Sigmoid colon (tissue), 6 donors: ENCODE measurements at regions not wholly inside any gene's neighbourhood (a gene's known extent, or its start where the extent isn't known, plus 50 kb on each side); places are given as distances from the start of the nearest gene placed in this dataset.

Experiments
- DNase-seq: peaks from one replicate; pipeline ENCODE4 v3.0.0-alpha.2; 2019
- H3K27ac ChIP-seq, 4 donors: fragments of 200-600 bp; sonication (generic); one replicate each; pipeline ENCODE4 v1.5.1; 2016 to 2019; ENCODE audit warnings: mild to moderate bottlenecking in 1 of 4
- H3K27me3 ChIP-seq, 3 donors: fragments of 200-600 bp; sonication (generic); one replicate each; pipeline ENCODE4 v1.5.1; 2019; ENCODE audit warnings: mild to moderate bottlenecking in 1 of 3
- H3K36me3 ChIP-seq, 4 donors: fragments of 200-600 bp; sonication (generic); one replicate each; pipeline ENCODE4 v1.5.1; 2016 to 2019
- H3K4me1 ChIP-seq, 4 donors: fragments of 200-600 bp; sonication (generic); one replicate each; pipeline ENCODE4 v1.5.1; 2017 to 2019
- H3K4me3 ChIP-seq, 4 donors: fragments of 200-600 bp; sonication (generic); one replicate each; pipeline ENCODE4 v1.5.1; 2017 to 2019; ENCODE audit warnings: mild to moderate bottlenecking in 2 of 4, moderate library complexity in 1 of 4
- H3K9me3 ChIP-seq, 4 donors: fragments of 200-600 bp in 3 of 4; sonication (generic) in 3 of 4; one replicate each; pipeline versions ENCODE4 v1.5.1 to v1.6.1; 2013 to 2019
- EP300 ChIP-seq, 4 donors: sonication (generic); formaldehyde crosslinking; IDR thresholded peaks; one replicate each; pipeline ENCODE4 v1.6.1; 2017; ENCODE audit warnings: antibody characterized with exemption in 4 of 4
- POLR2A ChIP-seq, 2 donors: fragments of 450-650 bp; IDR thresholded peaks; one replicate each; pipeline ENCODE4 v1.6.1; 2016; ENCODE audit warnings: antibody characterized with exemption in 2 of 2, mild to moderate bottlenecking in 2 of 2, moderate library complexity in 2 of 2
- POLR2AphosphoS5 ChIP-seq, 4 donors: sonication (generic); formaldehyde crosslinking; IDR thresholded peaks; one replicate each; pipeline ENCODE4 v1.6.1; 2017; ENCODE audit warnings: antibody characterized with exemption in 4 of 4
- WGBS, 2 donors: extraction: QIAGEN DNeasy Blood & Tissue Kit; methylation state at CpG; one replicate each; pipeline ENCODE4 v1.1.7; 2013; 5-methylcytosine and 5-hydroxymethylcytosine counted together
- intact Hi-C: fragments of 100-400 bp; cut with DNase I; formaldehyde crosslinking; loops from one replicate; pipeline ENCODE4 v1.15.1; 2023
- TF ChIP-seq, protein P1 (sequence below), 4 experiments: fragments of 450-650 bp in 3 of 4; fragments of 200-600 bp in 1 of 4; IDR thresholded peaks; one replicate each; pipeline ENCODE4 v1.5.1; 2016 to 2019; ENCODE audit warnings: antibody characterized with exemption in 4 of 4, mild to moderate bottlenecking in 3 of 4, moderate library complexity in 2 of 4
- donor health status: healthy with polysubstance abuse.
- donor health status: healthy.

DNA sequence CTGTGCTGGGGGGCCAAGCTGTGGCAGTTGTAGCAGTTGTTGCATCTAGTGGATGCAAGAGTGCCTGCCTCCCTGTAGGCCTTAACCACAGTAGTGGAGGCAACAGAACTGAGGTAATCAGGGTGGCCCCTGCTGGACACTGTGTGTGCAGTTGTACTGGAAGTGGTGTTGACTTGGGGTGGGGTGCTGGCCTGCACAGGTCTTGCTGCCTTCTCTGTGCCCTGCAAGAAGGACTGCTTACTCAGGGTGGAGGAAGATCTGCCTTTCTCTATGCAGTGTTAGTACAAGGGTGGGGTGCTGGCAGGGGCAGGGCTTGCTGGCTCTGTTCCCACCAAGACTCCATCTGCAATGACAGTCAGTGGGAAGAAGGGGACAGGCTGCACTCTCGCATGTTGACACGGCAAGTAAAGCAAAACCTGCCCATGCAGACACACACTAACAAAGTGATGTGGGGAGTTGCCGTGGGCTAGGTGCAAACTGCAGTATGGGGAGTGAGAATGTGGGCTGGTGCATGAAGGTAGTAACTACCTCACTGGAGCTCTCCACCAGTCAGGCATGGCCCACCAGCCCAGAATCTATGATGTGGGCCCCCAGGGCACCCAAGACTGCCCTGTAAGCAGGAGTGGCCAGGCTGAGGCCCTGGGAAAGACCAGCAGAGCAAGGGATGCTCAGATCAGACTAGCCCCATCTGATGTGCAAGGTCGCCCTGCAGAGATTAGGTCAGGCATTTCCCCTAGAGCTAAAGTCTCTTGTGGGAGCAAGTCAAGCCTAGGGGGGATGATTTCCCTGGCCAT is 594.9 kb downstream of the TECRL start:
- H3K27me3 ChIP-seq = no peaks in the 10 kb centered on the region
- H3K4me1 ChIP-seq = no peaks in the 10 kb centered on the region
- TF ChIP-seq POLR2AphosphoS5 (IDR thresholded peaks at IDR 0.05) (no peak), EP300 (IDR thresholded peaks at IDR 0.05) (no peak), POLR2A (IDR thresholded peaks at IDR 0.05) (no peak)
- no peak for DNase-seq
- 92 to 93% methylated on average over 4 of the region's 4 CpGs for WGBS, 2 donors
- intact Hi-C loops = no loop called here
- H3K27ac ChIP-seq = no peak overlapping the region
- no peaks in the 10 kb centered on the region for H3K36me3 ChIP-seq
- H3K4me3 ChIP-seq = no peak overlapping the region
- no peaks in the 10 kb centered on the region for H3K9me3 ChIP-seq

DNA sequence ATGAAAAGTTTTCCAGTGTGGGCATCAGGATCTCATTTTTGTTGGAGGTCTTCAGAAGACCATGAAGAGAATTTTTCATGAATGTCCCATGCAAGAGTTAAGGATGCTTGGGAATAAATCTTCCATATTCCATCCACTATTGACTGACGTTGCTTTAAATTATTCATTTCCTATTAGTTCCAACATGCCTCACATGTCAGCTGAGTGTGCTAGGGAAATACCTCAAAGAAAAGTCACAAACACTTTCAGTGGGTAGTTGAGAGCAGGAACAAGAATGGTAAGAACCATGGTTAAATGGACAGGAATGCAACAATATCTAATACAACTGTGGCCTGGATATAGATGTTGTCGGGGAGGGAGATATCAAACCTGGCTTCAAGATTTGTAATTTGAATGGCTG is 610.1 kb downstream of the TECRL start:
- no peak overlapping the region for H3K27ac ChIP-seq
- H3K9me3 ChIP-seq = no peaks in the 10 kb centered on the region
- H3K4me1 ChIP-seq = no peaks in the 10 kb centered on the region
- H3K36me3 ChIP-seq = no peaks in the 10 kb centered on the region
- intact Hi-C loops = no loop called here
- no peak for DNase-seq
- WGBS, 2 donors = 83 to 89% methylated on average over 2 of the region's 2 CpGs
- TF ChIP-seq EP300 (IDR thresholded peaks at IDR 0.05) = no peak
- TF ChIP-seq POLR2AphosphoS5 (IDR thresholded peaks at IDR 0.05) = no peak
- TF ChIP-seq, protein P1, sequence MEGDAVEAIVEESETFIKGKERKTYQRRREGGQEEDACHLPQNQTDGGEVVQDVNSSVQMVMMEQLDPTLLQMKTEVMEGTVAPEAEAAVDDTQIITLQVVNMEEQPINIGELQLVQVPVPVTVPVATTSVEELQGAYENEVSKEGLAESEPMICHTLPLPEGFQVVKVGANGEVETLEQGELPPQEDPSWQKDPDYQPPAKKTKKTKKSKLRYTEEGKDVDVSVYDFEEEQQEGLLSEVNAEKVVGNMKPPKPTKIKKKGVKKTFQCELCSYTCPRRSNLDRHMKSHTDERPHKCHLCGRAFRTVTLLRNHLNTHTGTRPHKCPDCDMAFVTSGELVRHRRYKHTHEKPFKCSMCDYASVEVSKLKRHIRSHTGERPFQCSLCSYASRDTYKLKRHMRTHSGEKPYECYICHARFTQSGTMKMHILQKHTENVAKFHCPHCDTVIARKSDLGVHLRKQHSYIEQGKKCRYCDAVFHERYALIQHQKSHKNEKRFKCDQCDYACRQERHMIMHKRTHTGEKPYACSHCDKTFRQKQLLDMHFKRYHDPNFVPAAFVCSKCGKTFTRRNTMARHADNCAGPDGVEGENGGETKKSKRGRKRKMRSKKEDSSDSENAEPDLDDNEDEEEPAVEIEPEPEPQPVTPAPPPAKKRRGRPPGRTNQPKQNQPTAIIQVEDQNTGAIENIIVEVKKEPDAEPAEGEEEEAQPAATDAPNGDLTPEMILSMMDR (IDR thresholded peaks at IDR 0.05) = no peak
- TF ChIP-seq POLR2A (IDR thresholded peaks at IDR 0.05) = no peak
- H3K4me3 ChIP-seq = no peak overlapping the region
- H3K27me3 ChIP-seq = no peaks in the 10 kb centered on the region

DNA sequence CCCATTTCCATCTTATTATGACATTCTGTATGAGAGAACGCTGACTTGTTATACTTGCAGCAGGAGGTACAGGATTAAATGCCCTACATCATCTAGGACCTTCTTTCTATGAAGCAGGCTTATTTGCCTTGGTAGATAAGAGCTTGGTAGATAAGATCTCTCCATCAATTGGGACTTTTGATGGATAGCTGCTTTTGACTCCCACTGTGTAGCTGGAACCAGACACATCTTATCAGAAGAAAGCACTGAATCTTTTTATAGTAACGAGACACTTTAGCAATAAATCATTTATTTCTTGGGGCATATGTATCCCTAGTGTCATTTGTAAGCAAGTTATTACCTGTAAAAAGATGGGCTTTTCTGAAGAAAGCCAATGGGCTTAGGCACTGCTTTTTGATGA is 613.9 kb downstream of the TECRL start:
- no peaks in the 10 kb centered on the region for H3K4me1 ChIP-seq
- no peak for DNase-seq
- no peaks in the 10 kb centered on the region for H3K9me3 ChIP-seq
- H3K27me3 ChIP-seq = no peaks in the 10 kb centered on the region
- WGBS, 2 donors = 27 to 61% methylated on average over 2 of the region's 2 CpGs
- no peak overlapping the region for H3K27ac ChIP-seq
- no peaks in the 10 kb centered on the region for H3K36me3 ChIP-seq
- no peak overlapping the region for H3K4me3 ChIP-seq
- TF ChIP-seq POLR2AphosphoS5 (IDR thresholded peaks at IDR 0.05) = no peak
- intact Hi-C loops = no loop called here

DNA sequence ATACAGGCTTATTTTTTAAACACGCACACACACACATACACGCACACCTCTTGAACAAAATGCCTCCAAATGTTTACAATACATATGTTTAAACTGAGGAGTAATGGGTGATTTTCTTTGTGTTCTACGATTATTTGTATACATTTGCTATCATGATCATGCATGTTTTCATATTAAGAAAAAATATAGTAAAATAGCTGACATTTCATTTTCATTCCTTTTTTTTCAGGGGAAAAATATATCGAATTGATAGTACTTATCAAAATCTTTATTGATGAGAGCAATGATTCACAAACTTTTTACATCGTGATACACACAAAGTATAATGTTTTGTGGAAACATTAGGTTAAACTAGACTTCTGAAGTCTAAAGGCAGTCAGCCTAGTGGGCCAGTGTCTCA is 618.9 kb downstream of the TECRL start:
- 69 to 80% methylated on average over 5 of the region's 5 CpGs for WGBS, 2 donors
- H3K27ac ChIP-seq = no peak overlapping the region
- no peak for DNase-seq
- intact Hi-C loops = no loop called here
- no peaks in the 10 kb centered on the region for H3K27me3 ChIP-seq
- H3K36me3 ChIP-seq = no peaks in the 10 kb centered on the region
- TF ChIP-seq POLR2AphosphoS5 (IDR thresholded peaks at IDR 0.05) = no peak
- no peak for TF ChIP-seq EP300 (IDR thresholded peaks at IDR 0.05)
- no peak for TF ChIP-seq POLR2A (IDR thresholded peaks at IDR 0.05)
- TF ChIP-seq, protein P1 (IDR thresholded peaks at IDR 0.05) = no peak
- H3K4me1 ChIP-seq = no peaks in the 10 kb centered on the region
- no peaks in the 10 kb centered on the region for H3K9me3 ChIP-seq
- no peak overlapping the region for H3K4me3 ChIP-seq

DNA sequence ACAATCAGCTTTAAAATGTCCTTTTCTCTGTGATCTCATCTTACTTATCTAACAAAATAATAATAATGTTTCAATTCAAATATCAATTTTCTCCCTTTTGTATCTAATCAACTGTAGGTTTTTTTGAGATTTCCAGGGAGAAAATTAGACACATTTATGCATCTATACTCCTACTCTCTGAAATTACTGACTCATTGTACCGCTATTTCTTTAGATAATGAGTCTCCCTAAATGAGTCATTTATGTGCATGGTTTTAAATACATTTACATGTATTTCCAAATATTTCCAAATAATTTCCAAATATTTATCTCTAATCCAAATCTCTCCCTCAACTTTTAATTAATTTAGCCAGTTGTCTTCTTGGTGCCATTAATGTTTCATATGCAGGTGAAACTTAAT is 621.0 kb downstream of the TECRL start:
- H3K27me3 ChIP-seq = no peaks in the 10 kb centered on the region
- intact Hi-C loops = no loop called here
- no peak for DNase-seq
- H3K4me3 ChIP-seq = no peak overlapping the region
- no peaks in the 10 kb centered on the region for H3K4me1 ChIP-seq
- no peaks in the 10 kb centered on the region for H3K36me3 ChIP-seq
- no peak for TF ChIP-seq EP300 (IDR thresholded peaks at IDR 0.05)
- no peak for TF ChIP-seq POLR2A (IDR thresholded peaks at IDR 0.05)
- no peak for TF ChIP-seq POLR2AphosphoS5 (IDR thresholded peaks at IDR 0.05)
- TF ChIP-seq, protein P1 (IDR thresholded peaks at IDR 0.05) = no peak
- 65 to 88% methylated on average over 1 of the region's 1 CpG for WGBS, 2 donors
- H3K27ac ChIP-seq = no peak overlapping the region
- no peaks in the 10 kb centered on the region for H3K9me3 ChIP-seq

DNA sequence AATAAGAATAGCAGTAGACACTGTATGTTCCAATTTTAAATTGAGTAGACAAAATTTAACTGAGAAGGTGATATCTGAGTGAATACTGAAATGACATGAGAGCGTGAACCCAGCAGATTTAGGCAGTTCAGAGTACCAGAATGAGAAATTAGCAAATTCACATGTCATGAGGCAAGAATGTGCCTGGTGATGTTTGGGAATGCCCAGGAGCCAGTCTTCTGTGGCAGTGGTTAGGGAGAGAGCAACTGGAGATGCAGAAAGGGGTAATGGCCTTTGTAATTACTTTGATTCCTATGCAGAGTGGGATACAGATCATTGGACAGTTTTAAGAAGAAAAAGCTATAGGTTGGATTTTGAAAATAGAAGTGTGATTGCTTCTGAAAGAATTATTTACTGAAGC is 621.9 kb downstream of the TECRL start:
- H3K27me3 ChIP-seq = no peaks in the 10 kb centered on the region
- intact Hi-C loops = no loop called here
- 71 to 81% methylated on average over 1 of the region's 1 CpG for WGBS, 2 donors

More for the DNA sequence above, 621.9 kb downstream of the TECRL start:
- H3K36me3 ChIP-seq = no peaks in the 10 kb centered on the region
- TF ChIP-seq, protein P1 (IDR thresholded peaks at IDR 0.05) = no peak
- TF ChIP-seq POLR2A (IDR thresholded peaks at IDR 0.05) = no peak
- no peak for TF ChIP-seq POLR2AphosphoS5 (IDR thresholded peaks at IDR 0.05)
- TF ChIP-seq EP300 (IDR thresholded peaks at IDR 0.05) = no peak
- H3K4me3 ChIP-seq = no peak overlapping the region
- H3K4me1 ChIP-seq = no peaks in the 10 kb centered on the region
- no peak for DNase-seq
- H3K27ac ChIP-seq = no peak overlapping the region
- H3K9me3 ChIP-seq = no peaks in the 10 kb centered on the region
